GM18870 (cell line): ENCODE measurements at regions not wholly inside any gene's neighbourhood (a gene's known extent, or its start where the extent isn't known, plus 50 kb on each side); places are given as distances from the start of the nearest gene placed in this dataset.
"Not testable (repeated sequence)": the region's sequence is repeated elsewhere in the genome, so short reads cannot be mapped to it uniquely, and the experiment has no call there.

Experiments
- ATAC-seq: cut with Tn5 transposase; IDR thresholded peaks from one replicate; pipeline ENCODE4 v1.9.1; 2021; ENCODE audit warnings: moderate library complexity; ENCODE audit not compliant: unreplicated experiment

- no peak for ATAC-seq
Measured at GRCh38 chr5:91315701-91316100, 67.4 kb downstream of the ARRDC3 start.

GRCh38 chr5:91313757-91314673, 69.1 kb downstream of the ARRDC3 start:
- ATAC-seq: peak; percentile 63

GRCh38 chr5:91312698-91313097, 70.4 kb downstream of the ARRDC3 start:
- ATAC-seq: no peak

- peak; percentile 91 for ATAC-seq
Measured at GRCh38 chr5:91311697-91312501, 71.2 kb downstream of the ARRDC3 start.

GRCh38 chr5:91311168-91311696, 71.9 kb downstream of the ARRDC3 start:
- ATAC-seq: no peak

GRCh38 chr5:91308157-91308556, 75.0 kb downstream of the ARRDC3 start:
- not testable (repeated sequence) for ATAC-seq

- ATAC-seq: no peak
Measured at GRCh38 chr5:91307048-91307447, 76.1 kb downstream of the ARRDC3 start.

- no peak for ATAC-seq
Measured at GRCh38 chr5:91306497-91306896, 76.6 kb downstream of the ARRDC3 start.

- ATAC-seq: no peak
Measured at GRCh38 chr5:91305640-91306039, 77.5 kb downstream of the ARRDC3 start.

GRCh38 chr5:91304015-91304414, 79.1 kb downstream of the ARRDC3 start:
- not testable (repeated sequence) for ATAC-seq

- no peak for ATAC-seq
Measured at GRCh38 chr5:91302958-91303357, 80.2 kb downstream of the ARRDC3 start.

GRCh38 chr5:91302305-91302704, 80.8 kb downstream of the ARRDC3 start:
- no peak for ATAC-seq

- no peak for ATAC-seq
Measured at GRCh38 chr5:91301106-91301846, 81.8 kb downstream of the ARRDC3 start.

GRCh38 chr5:91297994-91298393, 85.1 kb downstream of the ARRDC3 start:
- ATAC-seq: no peak

- no peak for ATAC-seq
Measured at GRCh38 chr5:91296674-91297143, 86.4 kb downstream of the ARRDC3 start.

GRCh38 chr5:91296102-91296501, 87.0 kb downstream of the ARRDC3 start:
- ATAC-seq: not testable (repeated sequence)

- peak; percentile 97 for ATAC-seq
Measured at GRCh38 chr5:91293131-91293530, 90.0 kb downstream of the ARRDC3 start.

GRCh38 chr5:91291628-91292569, 91.2 kb downstream of the ARRDC3 start:
- no peak for ATAC-seq

GRCh38 chr5:91288118-91288916, 94.8 kb downstream of the ARRDC3 start:
- ATAC-seq: no peak
